PFSK-1 (cell line): ENCODE measurements at regions not wholly inside any gene's neighbourhood (a gene's known extent, or its start where the extent isn't known, plus 50 kb on each side); places are given as distances from the start of the nearest gene placed in this dataset.

Experiments
- POLR2AphosphoS5 ChIP-seq: IDR thresholded peaks from 2 replicates; pipeline ENCODE4 v1.6.1; 2012; ENCODE audit warnings: low read depth, mild to moderate bottlenecking, control low read depth, low read length, moderate library complexity
- SIN3A ChIP-seq: IDR thresholded peaks from 2 replicates; pipeline ENCODE4 v1.6.1; 2012; ENCODE audit warnings: mild to moderate bottlenecking, low read length, moderate library complexity, borderline replicate concordance; ENCODE audit not compliant: insufficient read depth
- TAF1 ChIP-seq: IDR thresholded peaks from 2 replicates; pipeline ENCODE4 v1.6.1; 2012; ENCODE audit warnings: low read length, control low read depth, borderline replicate concordance; ENCODE audit not compliant: insufficient read depth
- TF ChIP-seq, protein P1 (sequence below), 2 experiments: IDR thresholded peaks; 2 replicates each; pipeline versions ENCODE4 v1.6.1 to v1.8.0; 2011 to 2012; ENCODE audit warnings: low read depth in 2 of 2, low read length in 2 of 2, control low read depth in 1 of 2, inconsistent platforms in 1 of 2, mild to moderate bottlenecking in 1 of 2, moderate library complexity in 1 of 2; ENCODE audit not compliant: insufficient read depth in 1 of 2

DNA sequence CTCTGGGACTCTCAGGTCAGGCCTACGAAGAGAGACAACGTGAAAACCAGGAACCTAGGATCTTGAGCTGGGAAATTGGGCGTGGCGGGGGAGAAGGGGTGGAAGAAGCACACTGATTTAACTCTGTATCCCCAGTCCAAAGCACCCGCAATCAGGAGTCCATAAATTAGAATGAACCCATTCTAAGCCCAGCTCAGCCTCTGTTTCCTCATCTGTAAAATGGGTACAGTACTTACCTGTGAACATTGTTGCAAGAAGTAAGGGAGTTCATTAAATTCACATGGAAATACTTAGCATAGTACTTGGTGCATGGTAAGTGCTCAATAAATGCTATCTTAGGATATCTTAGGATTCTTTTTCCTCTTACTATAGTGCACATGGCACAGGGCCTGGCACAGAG lies 326.7 kb downstream of the BCOR start:
- TF ChIP-seq POLR2AphosphoS5 (no peak), SIN3A (no peak), TAF1 (no peak)
- TF ChIP-seq, protein P1, sequence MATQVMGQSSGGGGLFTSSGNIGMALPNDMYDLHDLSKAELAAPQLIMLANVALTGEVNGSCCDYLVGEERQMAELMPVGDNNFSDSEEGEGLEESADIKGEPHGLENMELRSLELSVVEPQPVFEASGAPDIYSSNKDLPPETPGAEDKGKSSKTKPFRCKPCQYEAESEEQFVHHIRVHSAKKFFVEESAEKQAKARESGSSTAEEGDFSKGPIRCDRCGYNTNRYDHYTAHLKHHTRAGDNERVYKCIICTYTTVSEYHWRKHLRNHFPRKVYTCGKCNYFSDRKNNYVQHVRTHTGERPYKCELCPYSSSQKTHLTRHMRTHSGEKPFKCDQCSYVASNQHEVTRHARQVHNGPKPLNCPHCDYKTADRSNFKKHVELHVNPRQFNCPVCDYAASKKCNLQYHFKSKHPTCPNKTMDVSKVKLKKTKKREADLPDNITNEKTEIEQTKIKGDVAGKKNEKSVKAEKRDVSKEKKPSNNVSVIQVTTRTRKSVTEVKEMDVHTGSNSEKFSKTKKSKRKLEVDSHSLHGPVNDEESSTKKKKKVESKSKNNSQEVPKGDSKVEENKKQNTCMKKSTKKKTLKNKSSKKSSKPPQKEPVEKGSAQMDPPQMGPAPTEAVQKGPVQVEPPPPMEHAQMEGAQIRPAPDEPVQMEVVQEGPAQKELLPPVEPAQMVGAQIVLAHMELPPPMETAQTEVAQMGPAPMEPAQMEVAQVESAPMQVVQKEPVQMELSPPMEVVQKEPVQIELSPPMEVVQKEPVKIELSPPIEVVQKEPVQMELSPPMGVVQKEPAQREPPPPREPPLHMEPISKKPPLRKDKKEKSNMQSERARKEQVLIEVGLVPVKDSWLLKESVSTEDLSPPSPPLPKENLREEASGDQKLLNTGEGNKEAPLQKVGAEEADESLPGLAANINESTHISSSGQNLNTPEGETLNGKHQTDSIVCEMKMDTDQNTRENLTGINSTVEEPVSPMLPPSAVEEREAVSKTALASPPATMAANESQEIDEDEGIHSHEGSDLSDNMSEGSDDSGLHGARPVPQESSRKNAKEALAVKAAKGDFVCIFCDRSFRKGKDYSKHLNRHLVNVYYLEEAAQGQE (IDR thresholded peaks at IDR 0.05; ENCODE audit: insufficient read depth in 1 of 2, low read depth in 2 of 2, low read length in 2 of 2): no peak
